HG03097 (cell line): ENCODE measurements at regions not wholly inside any gene's neighbourhood (a gene's known extent, or its start where the extent isn't known, plus 50 kb on each side); places are given as distances from the start of the nearest gene placed in this dataset.
"Not testable (repeated sequence)": the region's sequence is repeated elsewhere in the genome, so short reads cannot be mapped to it uniquely, and the experiment has no call there.

Source experiments
- ATAC-seq: cut with Tn5 transposase; IDR thresholded peaks from one replicate; pipeline ENCODE4 v1.9.1; 2021; ENCODE audit not compliant: unreplicated experiment, low FRiP score

GRCh38 chr20:26135325-26136110, 438.9 kb upstream of the ZNF337 start:
- no peak for ATAC-seq

DNA sequence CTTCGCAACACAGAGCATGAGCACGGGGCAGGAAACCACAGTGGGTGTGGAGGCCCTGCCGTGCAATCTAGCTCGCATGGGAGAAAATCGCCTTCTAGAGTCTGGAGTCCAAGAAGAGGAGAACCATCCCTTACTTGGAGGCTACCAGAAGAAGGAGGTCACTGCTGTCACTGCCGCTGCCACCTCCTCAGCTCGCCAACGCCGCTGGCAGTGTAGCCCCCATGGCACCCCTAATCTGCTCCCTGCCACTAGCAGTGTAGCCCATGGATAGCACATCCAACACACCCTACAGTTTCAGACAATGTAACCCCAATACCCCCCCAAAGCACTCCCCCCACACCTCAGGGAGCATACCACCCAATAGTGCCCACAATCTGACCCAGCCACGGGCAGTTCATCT, 438.0 kb upstream of the ZNF337 start:
- ATAC-seq = no peak

- ATAC-seq = not testable (repeated sequence)
These were observed 437.1 kb upstream of the ZNF337 start for GRCh38 chr20:26133794-26134193.

- not testable (repeated sequence) for ATAC-seq
These were observed 424.3 kb upstream of the ZNF337 start for GRCh38 chr20:26120920-26121319.

DNA sequence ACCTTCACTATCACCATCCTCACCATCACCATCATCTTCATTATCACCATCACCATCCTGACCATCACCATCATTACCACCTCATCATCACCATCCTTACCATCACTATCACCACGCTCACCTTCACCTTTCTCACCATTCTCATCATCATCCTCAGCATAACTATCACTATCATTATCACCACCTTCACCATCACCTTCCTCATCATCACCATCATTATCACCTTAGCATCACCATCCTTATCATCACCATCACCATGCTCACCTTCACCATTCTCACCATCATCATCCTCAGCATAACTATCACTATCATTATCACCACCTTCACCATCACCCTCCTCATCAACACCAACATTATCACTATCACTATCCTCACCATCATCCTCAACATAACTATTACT, 397.8 kb upstream of the ZNF337 start:
- not testable (repeated sequence) for ATAC-seq

DNA sequence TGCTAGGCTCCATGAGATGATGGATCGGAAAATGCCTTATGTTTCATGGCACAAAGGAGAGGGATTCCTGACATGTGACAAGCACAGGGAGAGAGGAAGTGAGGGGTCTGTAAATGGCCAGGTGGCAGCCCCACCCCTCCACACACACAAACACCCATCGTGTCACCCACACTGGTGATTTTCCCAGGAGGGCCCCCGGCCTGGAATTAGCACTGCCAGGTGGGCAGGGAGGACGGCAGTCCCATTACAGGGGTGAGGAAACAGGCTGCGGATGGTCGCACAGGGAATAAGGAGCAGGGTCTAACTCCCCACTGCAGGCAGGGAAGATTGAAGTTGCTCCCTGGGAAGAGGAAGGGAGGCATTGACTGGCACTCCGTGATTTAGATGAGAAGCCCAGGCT, 395.3 kb upstream of the ZNF337 start:
- not testable (repeated sequence) for ATAC-seq

DNA sequence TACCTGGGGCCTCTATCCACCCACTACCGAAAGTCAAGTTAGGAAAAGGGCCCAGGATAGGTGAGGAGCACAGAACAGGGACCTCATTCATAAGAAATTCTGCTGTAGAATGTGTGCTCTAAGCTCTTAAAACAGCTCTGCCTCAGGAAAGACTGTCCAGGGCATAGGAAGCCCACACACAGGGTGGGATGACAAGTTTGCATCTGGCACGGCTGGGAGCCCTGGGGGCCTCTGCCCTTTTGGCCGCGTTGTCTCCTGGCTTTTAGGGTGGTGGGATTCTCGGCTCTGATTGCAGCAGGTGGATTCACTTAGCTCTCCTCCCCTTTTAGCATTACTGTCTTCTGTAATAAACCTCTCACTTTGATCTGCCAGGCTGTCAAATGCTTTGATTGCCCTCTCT, 389.5 kb upstream of the ZNF337 start:
- ATAC-seq = not testable (repeated sequence)

- ATAC-seq = not testable (repeated sequence)
These were observed 377.3 kb upstream of the ZNF337 start for GRCh38 chr20:26073972-26074371.

DNA sequence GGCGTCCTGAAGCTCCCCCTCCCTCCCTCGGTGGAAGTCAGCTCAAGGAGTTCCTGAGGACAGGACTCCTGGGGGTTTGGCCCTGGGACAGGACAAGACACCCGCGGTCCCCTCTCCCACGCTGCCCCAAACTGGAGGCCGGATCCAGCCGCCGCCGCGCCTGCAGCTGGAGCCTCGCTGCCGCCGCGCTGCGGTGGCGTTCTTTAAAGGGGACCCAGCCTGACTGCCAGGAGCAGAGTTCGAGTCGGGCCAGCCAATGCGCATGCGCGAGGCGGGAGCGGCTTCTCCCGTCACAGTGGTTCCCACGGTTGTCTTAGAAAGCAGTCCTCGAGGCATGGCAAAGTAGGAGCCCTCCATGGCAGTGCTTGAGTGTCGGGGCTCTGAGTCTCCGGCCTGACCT, 362.7 kb upstream of the ZNF337 start:
- ATAC-seq = not testable (repeated sequence)

DNA sequence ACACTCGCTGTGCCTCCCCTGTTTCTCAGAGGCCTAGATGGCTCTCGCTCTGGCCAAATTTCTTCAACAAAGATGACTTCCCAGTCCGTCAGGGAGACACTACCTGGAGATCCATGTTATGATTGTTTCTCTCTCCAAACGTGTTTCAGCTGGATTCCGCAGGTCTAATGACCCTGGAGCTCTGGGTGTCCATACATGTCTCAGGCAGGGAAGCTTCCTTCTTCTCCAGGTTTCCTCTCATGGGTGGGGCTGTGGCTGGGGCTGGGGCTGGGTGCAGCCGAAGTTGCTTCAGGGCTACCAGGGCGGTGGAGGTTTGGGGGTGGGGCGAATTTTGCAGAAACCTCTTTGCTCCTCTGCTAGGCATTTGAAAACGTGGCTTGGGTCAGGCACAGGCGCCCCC, 361.8 kb upstream of the ZNF337 start:
- ATAC-seq = not testable (repeated sequence)

GRCh38 chr20:26057135-26057752, 360.6 kb upstream of the ZNF337 start:
- not testable (repeated sequence) for ATAC-seq

GRCh38 chr20:26025792-26026191, 329.1 kb upstream of the ZNF337 start:
- ATAC-seq = not testable (repeated sequence)

DNA sequence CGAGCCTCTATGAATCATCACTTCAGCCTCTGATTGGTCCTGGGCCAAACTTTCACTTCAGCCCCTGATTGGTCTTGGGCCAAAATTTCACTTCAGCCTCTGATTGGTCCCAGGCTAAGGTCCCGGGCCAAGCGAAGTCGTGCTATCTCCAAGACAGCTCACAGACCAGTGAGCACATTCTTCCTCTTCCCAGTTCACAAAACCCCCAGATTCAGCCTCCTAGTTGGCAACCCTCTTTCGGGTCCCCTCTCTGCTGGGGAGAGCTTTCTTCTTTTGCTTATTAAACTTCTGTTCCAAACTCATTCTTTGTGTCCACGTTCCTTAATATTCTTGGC, 314.3 kb upstream of the ZNF337 start:
- ATAC-seq = not testable (repeated sequence)

- ATAC-seq = not testable (repeated sequence)
These were observed 313.7 kb upstream of the ZNF337 start for GRCh38 chr20:26010224-26010941.

DNA sequence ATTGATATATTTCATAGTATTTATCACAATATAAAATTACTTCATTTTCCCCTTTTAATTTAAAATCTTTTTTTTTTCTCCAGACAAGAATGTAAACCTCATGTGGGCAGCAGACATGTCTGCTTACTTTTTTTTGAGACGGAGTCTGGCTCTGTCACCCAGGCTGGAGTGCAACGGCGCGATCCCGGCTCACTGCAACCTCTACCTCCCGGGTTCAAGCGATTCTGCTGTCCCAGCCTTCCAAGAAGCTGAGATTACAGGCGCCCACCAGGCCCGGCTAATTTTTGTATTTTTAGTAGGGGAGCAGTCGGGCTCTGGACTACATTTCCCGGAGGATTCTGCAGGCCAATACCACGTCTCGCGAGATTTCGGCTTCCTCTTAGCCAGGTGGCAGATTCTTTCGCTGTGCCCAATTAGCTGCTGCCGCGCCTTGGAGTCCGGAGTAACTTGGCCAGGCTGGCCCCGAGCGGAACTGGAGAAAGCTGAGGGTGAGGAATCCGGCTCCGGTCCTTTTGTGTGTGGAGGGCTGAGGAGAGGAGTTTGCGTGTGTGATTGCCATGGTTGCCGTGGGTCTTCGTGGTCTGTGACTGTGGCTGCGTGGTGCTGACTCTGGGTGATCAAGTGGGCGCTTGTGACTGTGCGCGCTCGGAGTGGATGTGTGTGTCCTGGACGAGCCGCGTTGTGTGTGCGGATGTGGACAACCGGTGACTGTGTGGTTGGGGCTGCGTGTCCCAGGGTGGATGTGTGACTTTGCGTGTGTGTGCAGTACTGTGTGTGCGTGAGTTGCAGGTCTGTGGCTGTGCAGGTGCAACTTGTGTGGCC, 313.0 kb upstream of the ZNF337 start:
- ATAC-seq = not testable (repeated sequence)

DNA sequence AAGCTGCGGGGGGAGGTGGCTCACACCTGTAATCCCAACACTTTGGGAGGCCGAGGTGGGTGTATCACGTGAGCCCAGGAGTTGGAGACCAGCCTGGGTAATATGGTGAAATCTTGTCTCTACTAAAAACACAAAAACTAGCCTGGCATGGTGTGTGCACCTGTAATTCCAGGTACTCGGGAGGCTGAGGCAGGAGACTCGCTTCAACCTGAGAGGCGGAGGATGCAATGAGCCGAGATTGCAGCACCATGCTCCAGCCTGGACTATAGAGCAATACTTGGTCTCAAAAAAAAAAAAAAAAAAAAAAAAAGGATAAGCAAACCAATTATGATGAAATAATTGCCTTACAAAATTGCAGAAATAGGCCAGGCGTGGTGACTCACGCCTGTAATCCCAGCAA, 311.4 kb upstream of the ZNF337 start:
- ATAC-seq = not testable (repeated sequence)

DNA sequence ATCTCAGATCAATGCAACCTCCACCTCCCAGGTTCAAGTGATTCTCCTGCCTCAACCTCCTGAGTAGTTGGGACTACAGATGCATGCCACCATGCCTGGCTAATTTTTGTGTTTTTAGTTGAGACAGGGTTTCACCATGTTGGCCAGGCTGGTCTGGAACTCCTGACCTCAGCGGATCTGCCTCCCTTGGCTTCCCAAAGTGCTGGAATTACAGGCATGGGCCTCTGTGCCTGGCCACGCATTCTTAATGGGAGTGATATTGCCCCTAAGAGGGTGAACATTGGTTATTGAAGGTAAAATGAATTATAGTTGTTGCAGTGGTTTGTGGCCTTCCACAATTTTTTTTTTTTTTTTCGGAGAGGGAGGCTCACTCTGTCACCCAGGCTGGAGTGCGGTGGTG, 309.5 kb upstream of the ZNF337 start:
- ATAC-seq = not testable (repeated sequence)

GRCh38 chr20:26003959-26004358, 307.3 kb upstream of the ZNF337 start:
- ATAC-seq = not testable (repeated sequence)

GRCh38 chr20:25997367-25998038, 300.9 kb upstream of the ZNF337 start:
- ATAC-seq = not testable (repeated sequence)

DNA sequence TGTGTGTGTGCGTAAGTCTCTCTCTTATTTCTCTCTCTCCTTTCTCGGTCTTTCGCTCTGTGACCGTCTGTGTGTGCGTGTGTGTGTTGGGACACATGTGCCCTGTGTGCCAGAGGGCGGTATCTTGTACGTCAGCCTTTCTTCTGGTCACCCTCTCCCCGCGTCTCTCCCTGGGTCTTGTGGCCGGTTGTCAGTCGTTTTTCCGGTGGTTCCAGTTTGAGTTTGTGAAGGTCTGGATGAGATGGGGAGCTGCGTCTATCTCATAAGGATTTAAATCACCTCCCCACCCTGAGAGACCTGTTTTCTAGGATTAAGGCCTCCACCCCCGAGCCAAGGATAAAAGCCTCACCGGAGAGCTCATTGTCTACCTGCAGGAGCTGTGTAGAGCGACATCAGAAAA, 295.5 kb upstream of the ZNF337 start:
- ATAC-seq = no peak
